Spleen (tissue), 7 donors: ENCODE measurements at regions not wholly inside any gene's neighbourhood (a gene's known extent, or its start where the extent isn't known, plus 50 kb on each side); places are given as distances from the start of the nearest gene placed in this dataset.
"Not testable (repeated sequence)": the region's sequence is repeated elsewhere in the genome, so short reads cannot be mapped to it uniquely, and the experiment has no call there.

Experiments used
- CTCF ChIP-seq, 11 experiments: fragments of 200-600 bp in 7 of 11; fragments of 450-650 bp in 4 of 11; sonication (generic) in 4 of 11; IDR thresholded peaks in 8 of 11; conservative IDR thresholded peaks in 3 of 11; 1 replicate in 7 of 11; 2 replicates in 4 of 11; pipeline versions ENCODE4 v1.4.0 to v1.8.0; 2016 to 2021; ENCODE audit warnings: antibody characterized with exemption in 11 of 11, inconsistent platforms in 4 of 11, mild to moderate bottlenecking in 1 of 11
- POLR2A ChIP-seq, 3 donors: fragments of 450-650 bp; IDR thresholded peaks; one replicate each; pipeline ENCODE4 v1.5.1; 2017; ENCODE audit warnings: antibody characterized with exemption in 3 of 3, mild to moderate bottlenecking in 1 of 3
- donor health status: DM: no; HTN: no; CAD: no; lungs with moderate emphysema.
- donor health status: DM: no; HTN: no; CAD: no.
- donor health status: DM: no; HTN: no; CAD: no.

DNA sequence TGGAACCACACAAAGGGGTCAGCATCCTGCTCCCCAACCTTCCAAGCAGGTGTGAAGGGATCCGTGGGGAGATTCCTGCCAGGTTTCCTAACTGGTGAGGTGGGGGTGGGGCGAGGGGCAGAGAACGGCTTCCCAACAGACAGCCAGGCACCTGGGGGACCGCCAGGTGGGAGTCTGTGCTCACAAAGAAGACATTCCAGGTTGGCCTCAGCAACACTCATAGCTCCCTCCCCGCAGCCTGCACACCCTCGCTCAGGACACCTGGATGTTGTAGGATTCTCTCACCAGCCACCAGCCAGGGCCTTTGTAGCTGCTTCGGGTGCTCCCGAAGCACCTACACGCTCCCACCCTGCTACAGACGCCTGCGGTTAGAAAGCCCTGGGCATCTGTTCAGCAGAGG, 184.8 kb upstream of the FAM240B start:
- TF ChIP-seq CTCF (IDR thresholded peaks at IDR 0.05 in 8 of 11, conservative IDR thresholded peaks at IDR 0.05 in 3 of 11); POLR2A (IDR thresholded peaks at IDR 0.05): not testable (repeated sequence)
